Stimulated activated CD4-positive, alpha-beta T cell treated with anti-CD3 and anti-CD28 coated beads, Interleukin-12 subunit alpha, Interleukin-12 subunit beta, amount 100 ng/mL, for 24 hours (primary cell): ENCODE measurements at regions not wholly inside any gene's neighbourhood (a gene's known extent, or its start where the extent isn't known, plus 50 kb on each side); places are given as distances from the start of the nearest gene placed in this dataset.
"Not testable (repeated sequence)": the region's sequence is repeated elsewhere in the genome, so short reads cannot be mapped to it uniquely, and the experiment has no call there.

Experiments
- DNase-seq, 2 experiments: peaks; one replicate each; pipeline ENCODE4 v3.0.0-alpha.2; 2020; ENCODE audit warnings: low read depth in 2 of 2

DNA sequence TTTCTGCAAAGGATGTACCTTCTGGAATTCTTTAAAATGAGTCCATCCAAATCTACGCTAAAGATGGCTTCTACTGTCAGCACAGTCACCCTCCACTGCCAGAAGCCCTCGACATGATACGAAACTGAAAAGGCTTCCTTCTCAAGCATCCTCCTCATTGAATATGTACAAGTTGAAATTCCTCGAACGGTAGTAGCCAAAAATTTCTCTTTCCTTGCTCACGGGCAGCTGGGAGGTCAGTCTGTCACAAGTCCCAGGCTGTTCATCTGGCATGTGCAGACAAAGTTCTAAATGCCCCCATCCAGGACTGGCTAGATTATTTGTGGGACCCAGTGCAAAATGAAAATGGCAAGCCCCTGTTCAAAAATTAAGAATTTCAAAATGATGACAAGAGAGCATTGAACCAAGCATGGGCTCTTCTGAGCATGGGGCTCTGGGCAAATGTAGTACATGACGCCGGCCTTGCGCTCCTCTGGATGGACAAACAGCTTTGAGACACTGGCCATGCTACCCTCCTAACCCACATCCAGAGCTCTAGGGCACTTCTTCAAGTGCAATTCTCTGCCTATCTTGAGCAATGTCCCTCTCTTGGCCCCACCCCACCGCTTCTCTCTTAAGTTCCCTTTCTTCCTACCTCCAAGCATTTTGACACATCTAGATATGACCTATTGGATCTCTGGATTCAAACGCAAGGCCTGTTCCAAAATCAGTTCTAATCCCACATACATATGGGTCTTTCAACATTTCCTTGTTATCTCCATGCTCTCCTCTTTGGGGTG is 78.9 kb upstream of the FLT1 start:
- DNase-seq, result no peak

DNA sequence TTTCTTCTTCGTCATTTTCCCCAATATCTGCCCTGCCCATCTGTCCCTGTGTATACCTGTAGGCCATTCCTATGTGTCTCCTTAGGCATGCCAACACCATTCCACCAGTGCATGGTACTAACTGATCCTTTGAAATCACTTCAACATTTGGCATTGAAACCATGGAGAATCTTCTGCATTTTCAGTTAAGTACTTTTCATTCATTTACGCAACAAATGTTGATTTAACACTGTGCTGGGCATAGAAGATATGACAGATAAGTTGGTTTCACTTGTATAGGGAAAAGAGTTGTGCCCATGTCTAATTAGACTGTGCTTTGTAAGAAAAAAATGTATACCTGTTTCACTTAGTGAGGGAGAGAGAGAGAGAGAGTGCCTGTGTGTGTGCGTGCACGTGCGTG is 77.9 kb upstream of the FLT1 start:
- DNase-seq, result no peak

DNA sequence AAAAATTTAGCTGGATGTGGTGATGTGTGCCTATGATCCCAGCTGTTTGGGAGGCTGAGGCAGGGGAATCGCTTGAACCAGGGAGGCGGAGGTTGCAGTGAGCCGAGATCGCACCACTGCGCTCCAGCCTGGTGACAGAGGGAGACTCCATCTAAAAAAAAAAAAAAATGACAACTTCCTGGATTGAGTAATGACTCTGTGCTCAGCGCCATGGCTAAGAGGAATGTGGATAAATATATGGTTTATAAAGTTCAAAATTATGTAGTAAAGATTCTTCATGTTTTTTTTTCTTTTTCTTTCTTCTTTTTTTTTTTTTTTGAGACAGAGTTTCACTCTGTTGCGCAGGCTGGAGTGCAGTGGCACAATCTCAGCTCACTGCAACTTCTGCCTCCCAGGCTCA is 75.4 kb upstream of the FLT1 start:
- DNase-seq, result not testable (repeated sequence)

DNA sequence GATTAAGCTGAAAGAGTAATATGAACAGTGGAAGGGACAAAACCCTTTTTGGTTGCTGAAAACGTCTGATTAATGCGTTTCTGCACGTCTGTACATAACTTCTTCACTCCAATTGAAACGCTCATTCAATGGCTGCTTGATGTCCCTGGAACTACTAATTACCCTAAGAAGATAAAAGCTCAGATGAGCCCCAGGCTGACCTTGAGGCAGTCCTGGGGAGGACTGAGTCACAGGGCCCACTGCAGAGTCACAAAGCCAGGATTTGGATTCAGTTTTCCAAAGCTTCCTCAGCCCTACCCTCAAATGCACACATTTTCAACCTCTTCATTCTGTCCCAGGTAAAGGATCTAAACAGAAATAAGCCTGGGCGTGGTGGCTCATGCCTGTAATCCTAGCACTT is 75.0 kb upstream of the FLT1 start:
- no peak for DNase-seq

DNA sequence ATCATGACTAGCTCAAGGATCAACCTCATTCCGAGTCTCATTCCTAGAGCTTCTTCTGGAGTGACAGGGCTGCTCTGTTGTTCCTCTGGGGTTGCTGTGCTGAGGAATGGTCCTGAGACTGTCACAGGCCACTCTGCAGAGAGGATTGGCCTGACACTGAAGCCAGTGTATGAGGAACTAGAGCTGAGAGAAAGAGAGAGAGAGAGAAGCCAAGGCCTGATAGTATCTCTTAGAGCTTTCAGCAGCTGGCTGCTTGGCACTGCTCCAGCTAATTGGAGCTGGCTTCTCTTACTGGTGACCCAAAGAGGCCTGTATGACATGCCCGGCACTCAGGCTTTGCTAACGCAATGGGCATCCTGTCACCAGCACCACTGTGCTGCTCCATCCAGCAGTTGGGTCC is 73.4 kb upstream of the FLT1 start:
- DNase-seq, result no peak

DNA sequence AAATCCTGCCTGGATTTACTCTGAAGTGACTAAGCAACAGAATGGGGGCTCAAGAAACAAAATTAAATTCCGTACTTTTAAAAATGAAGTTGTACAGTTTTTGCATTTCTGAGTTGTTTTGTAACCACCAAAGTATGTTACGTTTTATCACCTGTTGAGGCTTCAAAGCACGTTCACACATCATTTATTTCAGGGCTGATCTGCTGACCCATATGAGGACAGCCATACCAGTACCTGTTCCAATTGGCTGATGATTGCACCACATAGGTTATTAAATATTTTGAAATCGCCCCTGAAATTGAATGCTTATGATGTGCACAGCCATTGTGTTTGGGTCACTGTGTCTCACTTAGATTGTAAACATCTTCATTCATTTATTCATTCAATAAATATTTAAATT is 72.0 kb upstream of the FLT1 start:
- DNase-seq, result no peak

DNA sequence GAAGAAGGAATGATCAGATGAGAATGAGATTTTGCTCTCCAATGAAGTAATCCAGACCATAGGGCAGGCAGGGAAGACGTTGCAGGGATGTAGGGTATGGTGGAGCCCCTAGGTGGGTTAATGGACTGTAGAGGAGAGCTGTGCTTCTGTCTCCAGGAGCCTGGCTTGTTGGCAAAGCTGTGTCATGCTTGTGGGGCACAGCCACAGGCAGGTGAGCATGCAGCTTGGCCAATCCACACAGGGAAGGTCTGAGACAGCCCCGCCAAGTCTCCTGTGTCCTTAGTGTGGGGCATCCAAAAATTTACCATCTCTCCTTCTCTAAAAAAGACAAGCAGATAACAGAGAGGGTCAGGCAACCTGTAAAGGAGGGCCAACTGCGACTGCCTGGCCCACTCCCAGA is 71.4 kb upstream of the FLT1 start:
- DNase-seq, result no peak

DNA sequence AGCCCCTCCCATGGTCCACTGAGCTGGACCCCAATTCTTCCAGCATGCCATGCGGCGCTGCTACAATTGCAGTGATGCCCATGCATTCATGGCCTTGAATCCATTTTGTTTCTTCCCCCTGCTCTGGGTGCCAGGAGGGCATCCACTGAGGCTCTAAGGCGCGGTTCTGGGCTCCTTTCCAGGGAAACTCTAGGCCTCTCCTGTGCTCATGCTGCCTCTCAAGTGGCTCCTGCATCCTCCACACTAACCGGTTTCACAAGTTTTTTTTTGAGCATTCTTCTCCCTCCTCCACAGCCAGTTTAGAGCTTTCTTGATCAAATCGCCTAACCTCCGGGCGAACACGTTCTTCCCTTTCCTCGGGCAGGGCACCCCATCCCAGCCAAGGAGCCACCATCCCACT is 69.1 kb upstream of the FLT1 start:
- no peak for DNase-seq

DNA sequence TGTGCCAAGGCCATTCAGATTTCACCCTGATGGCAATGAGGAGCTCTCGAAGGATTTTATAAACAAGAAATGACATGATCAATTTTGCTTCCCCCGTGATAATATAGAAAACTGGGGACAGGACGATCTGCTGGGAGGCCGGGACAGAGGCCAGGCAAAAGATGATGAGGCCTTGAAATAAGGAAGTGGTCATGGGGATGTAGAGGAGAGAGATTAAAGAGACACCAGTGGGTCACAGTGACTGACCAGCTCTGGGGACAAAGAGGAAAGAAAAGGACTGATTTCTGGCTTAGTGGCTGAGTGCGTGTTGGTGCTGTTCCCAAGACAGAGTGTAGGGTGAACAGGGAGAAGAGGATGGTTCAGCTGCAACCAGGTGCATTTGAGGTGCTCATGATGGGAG is 68.7 kb upstream of the FLT1 start:
- no peak for DNase-seq

DNA sequence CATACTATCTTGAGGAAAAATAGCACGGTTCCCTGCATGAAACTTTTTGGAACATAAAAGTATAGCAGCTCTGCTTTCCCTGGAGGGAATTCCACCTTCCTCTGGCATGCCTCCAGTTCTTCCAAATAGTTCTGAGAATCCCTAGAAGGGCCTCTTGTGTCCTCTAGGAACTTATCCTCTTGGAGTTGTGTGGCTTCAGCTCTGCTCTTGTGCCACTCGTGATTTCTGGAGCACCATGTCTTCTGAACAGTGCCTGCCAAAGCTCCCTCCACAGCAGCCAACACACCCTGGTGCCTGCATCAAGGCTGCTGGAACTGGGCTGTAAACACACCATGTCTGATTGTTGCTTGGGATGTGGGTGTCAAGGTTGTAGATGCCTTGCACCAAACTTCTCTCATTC is 65.7 kb upstream of the FLT1 start:
- no peak for DNase-seq

DNA sequence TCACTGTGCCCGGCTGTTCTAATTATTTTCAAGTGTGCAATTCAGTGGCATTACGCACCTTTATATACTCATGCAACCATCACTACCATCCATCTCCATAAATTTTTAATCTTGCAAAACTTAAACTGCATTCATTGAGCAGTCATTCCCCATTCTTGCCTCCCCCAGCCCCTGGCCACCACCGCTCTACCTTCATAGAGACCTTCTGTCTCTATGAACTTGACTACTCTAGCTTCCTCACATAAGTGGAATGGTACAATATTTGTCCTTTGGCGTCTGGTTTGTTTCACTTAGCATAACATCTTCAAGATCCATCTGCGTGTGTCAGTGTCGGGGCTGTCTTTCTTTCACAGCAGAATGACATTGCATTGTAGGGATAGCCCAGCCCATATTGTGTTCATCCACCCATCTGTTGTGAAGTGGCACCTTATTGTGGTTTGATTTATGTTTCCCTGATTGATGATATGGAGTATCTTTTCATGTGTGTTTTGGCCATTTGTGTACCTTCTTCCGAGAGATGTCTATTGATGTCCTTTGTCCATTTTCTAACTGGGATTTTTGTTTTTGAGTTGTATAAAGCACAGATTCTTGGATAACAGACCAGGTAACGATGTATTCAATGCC is 64.8 kb upstream of the FLT1 start:
- no peak for DNase-seq

DNA sequence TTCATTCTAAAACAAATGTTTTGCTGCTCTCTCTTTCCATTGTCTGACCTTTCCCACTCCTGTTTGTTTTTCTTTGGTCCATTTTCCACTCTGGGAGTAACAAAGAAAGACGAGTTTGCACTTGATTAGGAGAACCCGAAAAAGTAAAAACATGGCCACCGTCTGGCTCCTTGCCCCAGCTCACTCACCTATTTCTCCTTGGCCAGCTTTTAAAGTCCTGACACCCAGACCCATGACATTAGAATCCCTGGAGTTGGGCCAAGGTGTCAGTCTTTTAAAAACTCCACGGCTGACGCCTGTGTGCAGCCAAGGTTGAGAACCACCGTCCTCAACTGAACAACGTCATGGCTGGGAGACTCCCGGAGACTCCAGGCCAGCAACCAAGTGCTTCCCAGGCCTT is 63.6 kb upstream of the FLT1 start:
- DNase-seq, result no peak

DNA sequence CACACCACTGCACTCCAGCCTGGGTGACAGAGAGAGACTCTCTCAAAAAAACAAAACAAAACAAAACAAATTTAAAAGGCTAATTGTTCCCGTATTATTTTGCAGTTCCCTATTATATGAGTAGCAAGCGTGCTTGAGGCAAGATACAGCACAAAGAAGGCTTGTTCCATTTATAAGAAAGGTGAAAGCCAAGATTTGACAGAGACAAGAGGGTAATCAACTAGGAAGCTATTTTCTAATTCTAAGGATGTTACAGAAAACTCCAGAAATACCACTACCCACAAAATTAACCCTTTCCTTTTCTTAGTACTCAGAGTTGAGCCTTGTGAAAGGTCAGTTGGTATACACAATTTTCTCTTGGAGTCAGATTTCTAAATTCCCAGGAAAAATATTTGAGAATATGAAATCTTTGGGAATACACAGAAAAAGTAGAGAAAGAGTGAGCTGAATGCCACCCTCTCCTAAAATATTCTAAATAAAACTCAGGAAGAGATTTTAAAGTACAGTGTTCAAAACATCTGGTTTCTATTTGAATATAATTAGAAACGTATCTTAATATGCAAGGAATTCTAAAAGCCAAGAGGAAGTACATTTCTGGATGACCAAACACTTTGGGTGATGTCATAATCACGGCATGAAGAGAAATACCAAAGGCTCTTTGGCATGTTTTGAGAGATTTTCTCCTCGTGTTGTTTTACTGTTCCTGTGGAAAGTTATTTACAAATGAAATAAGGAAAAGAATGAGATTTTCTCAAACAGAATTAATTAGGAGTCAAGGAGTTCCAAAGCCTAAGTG is 63.0 kb upstream of the FLT1 start:
- DNase-seq, result no peak

DNA sequence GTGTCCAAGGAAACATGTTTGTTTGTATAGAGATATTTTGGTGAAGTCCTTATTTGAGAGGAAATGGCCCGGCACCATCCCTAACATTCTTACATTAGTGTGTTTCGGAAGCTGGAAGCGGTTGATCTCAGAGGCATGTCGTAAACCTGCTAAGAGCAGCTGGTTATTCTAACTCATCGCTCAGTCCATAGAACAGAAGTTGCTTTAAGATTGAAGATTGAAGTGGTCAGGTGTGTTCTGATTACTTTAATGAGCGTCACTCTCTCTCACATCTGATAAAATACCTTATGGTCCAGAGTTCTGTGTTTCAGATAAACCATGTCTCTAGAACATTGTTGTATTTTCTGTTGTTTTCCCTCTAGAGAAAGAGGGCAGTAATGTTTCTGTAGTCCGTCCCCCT is 60.2 kb upstream of the FLT1 start:
- DNase-seq, result no peak

DNA sequence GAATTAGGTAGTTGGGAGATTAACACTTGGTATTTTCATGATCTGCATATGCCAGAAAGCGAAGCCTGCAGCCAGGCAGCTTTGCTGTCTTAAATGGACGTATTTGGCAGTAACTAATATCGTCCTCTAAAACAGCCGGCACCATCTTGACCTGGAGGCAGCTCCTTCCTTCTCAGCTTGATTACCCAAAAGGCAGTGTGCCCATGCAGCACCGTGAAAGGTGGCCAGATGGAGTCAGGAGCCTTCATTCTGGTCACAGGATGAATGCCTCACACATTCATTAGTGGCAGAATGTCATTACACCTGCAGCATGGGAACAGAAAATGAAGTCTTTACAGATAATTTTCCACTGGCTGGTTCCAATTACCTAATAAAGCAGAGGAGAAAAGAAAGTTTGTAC is 59.0 kb upstream of the FLT1 start:
- no peak for DNase-seq

DNA sequence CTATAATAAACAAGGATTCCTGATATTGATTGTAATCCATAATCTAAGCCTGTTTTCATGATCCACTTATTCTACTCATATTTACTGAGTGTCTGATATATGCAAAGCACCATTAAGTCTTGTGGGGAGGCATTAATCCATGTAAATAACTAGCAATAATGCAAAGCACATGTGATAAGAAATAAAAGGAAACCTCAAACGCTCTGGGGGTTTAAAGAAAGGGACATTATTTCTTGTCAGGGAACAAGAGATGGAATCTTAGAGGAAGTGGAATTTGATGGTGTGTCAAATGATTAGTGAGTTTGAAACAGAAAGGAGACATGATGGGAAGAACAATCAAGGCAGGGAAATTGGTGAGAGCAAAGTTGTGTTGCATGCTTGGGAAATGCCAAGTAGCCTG is 57.4 kb upstream of the FLT1 start:
- DNase-seq, result no peak

DNA sequence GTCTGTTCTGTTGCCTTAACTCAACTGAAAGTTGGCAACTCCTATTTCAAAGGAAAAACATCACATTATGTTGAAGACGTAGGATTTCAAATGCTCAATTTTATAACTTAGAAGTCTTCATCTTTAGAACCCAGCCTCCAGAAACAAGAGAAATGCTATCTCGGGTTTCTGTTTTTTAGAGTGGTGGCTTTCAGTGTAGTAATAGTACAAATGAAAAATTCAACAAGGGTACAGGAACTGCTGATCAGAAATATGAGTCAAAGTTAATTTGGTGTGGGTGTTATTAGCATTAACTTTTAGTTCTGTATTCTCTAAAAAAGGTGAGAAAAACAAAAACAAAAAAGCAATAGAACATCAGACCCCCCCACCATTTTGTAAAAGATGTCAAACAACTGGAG is 56.6 kb upstream of the FLT1 start:
- DNase-seq, result no peak

DNA sequence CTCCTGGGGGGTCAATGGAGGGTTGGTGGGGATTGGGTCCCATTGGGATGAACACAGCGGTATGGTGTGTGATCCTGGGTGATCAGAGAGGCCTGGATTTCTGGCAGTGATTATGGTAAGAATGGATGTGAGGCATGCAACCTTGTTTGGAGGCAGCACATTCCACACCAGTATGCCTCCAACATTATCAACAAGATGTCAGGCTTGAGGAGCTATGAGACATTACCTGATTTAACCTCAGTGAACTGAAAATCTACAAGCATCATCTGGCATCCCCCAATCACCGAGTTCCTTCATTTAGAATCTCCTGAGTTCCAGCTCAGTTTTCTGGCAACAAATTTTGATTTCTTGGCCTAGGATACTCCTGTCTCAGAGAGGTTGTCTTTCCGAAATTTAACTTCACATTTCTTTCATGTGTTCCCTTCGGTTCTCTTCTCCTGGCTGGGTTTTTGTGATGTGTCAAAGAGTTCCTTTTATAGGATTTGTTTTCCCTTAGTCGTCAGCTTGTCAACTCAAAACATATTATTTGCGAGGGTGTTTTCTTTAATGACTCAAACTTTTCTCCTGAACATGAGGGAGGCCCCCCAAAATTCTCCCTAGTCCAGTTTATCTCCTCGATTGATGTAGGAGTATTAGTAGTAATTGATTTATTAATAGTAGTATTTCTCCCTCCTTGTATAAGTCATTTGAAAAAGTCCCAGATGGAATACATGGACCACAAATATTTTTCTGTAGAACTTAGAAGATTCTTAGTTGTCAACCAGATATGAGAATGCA is 56.0 kb upstream of the FLT1 start:
- no peak for DNase-seq

DNA sequence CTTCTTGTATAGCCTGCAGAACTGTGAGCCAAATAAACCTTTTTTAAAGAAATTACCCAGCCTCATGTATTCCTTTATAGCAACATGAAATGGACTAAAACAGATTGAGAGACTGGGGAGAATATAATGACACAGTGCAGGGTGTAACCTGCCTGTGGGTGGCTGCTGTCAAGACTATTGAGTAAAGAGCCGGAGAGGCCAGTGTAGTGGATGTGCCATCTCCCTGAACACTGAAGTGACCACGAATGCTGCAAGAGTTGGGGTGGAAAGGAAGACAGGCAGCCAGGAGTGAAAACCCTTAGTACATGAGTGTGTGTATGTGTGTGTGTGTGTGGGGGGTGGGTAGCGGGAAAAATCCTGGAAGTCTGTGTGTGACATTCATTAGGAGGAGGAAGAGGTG is 55.2 kb upstream of the FLT1 start:
- DNase-seq, result no peak

DNA sequence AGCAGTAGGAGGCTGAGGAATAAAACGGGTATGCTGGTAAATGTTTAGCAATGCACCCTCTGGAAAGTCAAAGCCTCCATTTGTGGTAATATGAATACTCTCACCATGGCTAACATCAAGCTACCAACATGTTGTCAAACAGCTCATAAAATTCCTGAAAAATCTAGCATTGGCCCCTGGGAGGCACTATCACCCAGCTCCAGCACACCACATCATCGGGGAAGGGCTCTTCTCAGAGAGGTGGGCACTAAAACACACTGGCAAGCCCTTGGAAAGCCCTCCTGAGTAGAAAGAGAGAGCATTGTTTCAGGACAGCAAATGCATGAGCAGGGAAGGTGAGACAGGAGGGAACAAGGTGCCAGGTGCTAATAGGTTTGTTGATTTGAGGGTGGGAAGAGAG is 53.9 kb upstream of the FLT1 start:
- DNase-seq, result no peak

DNA sequence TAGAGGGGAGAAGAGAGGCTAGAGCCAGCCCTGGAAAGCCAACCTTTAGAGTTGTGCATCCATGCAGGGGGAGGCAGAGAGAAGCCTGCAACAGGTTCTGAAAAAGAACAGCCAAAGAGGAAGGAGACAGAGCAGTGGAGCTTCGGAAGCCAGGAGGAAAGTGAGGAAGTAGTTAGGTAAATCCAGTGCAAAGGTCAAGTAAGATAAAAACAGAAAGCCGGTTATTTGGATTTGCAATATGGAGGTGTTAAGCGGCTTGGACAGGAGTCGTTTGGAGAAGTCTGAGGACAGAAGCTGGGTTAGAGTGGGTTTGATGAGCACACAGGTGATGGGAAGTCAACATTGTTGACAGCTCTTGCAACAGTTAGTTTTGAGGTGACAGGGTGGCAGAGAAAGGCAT is 53.5 kb upstream of the FLT1 start:
- DNase-seq, result no peak

DNA sequence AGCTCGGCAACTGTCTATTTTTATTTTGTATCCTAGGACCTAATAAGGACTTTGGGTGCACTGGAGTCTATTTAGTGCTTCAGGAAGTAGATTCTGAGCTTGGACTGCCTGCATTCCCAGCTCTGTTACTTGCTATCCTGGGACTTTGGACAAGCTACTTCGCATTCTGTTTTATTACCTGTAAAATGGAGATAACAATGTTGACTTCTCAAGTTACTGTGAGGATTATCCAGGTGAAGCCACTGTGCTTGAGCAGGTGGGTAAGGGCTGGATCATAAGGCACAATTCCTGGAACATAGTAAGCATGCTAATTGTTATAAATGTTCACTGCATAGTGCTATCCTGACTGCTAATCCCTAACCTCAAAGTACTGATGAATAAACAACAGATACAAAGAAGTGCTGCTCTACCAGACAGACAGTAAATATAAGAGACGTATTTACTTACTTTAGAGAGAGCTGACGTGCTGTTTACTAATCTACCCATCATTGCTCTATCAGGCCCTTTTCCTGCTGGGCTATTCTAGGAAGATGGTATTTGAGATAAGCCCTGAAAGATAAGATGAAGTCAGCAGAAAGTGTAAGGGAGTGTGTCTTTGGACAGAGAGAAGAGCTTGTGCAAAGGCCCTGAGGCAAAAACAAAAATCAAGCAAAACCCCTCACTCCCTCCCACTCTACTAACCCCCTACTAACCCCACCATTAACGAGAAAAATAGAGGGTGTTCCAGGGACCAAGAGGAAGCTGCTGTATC is 50.8 kb upstream of the FLT1 start:
- no peak for DNase-seq
